Activated T-cell treated with anti-CD3 and anti-CD28 coated beads for 4 hours (primary cell): ENCODE measurements at regions not wholly inside any gene's neighbourhood (a gene's known extent, or its start where the extent isn't known, plus 50 kb on each side); places are given as distances from the start of the nearest gene placed in this dataset.
"Not testable (repeated sequence)": the region's sequence is repeated elsewhere in the genome, so short reads cannot be mapped to it uniquely, and the experiment has no call there.

ENCODE experiments used
- DNase-seq: peaks from one replicate; pipeline ENCODE4 v3.0.0-alpha.2; 2020

DNA sequence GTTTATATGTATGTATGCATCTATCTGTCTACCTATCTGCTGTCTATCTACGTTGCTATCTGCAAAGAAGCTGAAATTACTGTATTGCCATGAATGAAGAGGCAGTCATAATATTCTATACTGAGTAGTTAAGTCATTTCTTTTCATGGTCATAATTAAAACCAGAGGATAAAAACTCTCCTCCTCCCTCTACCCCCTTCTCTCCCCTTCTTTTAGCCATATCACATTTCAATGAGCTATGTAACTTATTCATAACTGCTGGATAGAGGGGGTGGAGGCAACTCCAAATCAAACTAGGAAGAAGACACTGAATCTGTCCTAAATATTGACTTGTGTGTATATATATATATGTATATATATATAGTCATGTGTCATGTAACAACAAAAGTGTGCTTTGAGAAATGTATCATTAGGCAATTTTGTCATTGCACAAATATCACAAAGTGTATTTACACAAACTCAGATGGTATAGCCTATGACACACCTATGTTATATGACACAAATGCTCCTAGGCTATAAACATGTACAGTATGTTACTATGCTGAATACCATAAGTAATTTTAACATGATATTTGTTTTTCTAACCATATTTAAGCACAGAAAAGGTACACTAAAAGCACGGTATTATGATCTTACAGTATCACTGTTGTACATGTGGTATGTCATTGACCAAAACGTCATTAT, 229.7 kb upstream of the KCNMB2 start:
- no peak for DNase-seq

DNA sequence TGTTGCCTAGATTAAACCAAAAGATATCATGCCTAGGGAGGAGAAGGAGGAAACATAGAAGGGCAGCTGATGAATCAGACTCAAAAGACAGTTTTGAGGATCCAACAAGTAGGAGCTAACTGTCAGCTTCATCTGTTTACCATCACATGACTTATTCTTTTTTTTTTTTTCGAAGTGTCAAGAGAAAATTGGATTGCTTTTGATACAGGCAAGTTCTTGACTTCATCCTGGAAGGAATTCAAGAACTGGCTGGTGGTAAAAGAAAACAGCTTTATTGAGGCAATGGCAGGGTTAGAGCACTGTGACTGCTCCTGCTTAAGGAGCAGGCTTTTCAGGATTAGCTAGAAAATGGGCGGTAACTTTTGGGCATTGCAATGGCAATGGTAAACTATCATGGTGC, 227.5 kb upstream of the KCNMB2 start:
- no peak for DNase-seq

DNA sequence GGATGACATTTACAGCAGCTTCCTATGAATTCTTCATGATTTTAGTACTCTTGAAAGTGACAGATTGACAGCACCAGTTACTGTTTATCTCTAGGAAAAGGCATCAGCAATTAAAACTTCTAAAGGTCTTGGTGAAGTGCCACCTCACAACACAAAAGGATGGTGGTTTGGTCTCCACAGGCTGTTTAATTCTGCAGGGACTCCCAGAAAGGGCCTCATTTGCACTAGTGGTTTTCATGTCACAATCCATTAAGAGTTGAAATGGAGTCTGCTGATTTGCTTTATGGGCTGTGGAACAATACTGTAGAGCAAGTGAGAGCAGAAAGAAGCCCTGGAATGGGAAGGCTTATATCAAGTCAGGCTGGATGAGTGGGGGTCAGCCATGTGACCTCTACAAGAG, 225.3 kb upstream of the KCNMB2 start:
- no peak for DNase-seq

DNA sequence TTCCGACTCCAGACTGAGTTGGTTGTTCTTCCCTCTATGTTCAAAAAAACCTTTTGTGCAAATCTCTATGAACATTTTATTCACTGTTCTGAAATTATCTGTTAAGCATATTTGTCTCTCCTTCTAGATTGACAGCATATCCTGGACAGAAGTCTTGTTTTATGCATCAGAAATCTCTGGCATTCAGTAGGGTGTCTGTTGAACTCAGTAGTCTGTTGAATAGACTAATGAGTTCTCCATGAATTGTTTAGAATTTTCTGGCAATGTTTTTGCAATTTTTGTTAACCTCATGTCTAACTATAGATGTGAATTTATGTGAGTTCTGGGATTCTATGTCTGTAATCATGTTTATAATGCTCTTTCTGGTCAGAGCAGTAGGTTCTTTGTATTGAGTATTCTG, 222.5 kb upstream of the KCNMB2 start:
- no peak for DNase-seq

DNA sequence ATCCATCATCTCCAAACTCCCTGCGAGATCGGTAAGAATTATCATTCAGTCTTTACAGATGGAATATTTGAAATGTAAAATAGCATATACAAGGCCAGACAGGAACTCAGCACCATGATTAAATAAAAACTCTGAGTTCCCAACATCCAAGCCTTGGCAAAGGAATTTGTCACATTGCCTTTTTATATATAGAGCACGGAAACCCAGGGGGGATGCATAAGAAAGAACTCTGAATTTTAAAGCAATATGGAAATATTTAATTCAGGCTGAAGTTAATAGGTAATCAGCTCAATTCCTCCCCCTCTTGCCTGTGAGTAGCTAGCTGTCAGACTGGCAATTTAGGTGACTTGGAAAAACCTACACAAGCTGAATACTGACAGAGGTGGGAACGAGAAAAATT, 217.9 kb upstream of the KCNMB2 start:
- no peak for DNase-seq

DNA sequence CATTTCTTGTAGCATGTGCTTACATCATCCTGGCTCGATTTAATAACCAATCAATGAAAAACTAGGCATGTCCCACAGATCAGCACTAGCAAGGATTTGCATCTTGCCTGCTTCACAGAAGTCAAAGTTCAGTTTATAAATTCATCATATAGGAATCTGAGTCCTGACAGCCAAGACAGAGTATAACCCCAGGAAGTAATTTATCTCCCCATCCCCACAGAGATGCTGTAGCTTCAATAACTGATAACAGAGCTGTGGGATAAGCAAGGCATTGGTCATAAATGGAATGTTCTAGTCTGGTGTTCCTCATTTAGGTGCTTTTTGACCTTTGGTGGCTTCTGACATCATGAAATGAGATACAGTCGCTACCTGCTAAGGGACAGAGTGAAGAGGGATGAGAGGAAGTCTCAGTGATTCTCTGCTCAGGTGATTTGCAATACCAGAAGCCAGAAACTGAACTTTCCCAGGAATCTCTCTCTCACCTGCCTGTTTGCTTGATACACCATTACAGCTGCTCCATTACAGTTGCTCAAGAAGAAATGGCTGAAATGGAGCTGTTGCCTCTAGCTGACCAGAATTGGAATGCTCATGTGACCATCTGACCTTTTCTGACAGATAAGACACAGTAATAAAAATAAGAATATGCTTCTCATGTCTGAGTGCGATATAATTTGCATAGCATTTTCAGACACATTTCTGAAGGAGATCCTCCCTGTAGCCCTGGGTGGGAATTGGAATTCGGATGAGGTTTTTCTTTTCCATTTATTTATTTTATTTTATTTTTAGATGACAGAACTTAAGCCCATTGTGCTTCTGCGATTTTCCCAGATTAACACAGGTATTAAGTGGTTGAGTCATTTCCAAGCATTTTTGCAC, 217.1 kb upstream of the KCNMB2 start:
- DNase-seq = no peak

DNA sequence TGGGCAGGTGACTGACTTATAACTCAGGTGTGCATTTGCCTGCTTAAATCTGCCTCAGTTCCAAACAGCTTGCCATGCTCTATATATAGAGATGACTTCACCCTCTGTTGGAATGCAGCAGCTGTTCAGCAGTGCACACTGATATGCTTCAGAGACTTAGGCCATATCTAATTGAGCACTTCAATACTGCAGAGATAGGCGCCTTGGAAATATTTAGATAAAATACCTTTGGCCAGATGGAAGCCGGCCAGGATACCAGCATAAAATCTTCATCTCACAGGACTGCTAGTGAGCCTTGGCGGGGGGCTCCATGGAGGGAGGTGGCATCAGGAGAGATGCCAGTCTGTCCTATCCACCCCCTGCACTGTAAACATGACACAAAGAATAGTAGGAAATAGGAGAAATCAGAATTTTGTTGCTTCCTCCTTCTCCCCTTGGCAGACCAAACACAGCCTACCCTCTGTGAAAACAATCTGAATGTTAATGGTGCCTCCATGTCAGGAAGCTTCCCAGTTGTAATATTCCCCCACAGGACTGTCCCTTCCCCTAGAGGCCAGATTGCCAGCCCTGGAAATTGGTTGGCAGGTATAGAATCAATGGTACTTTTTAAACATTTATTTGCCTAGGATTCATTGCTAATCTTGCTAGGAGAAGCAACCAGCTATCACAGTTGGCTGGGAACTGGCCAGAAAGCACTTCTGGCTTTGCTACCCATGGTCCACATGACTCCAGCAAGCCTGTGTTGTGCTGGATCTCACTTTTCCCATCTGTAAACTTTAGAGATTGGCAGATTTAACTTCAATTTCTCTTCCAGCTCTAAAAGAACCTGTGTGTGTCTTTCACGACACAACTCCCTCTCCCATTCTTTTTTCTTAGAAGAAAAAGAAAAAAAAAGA, 215.5 kb upstream of the KCNMB2 start:
- DNase-seq = no peak

DNA sequence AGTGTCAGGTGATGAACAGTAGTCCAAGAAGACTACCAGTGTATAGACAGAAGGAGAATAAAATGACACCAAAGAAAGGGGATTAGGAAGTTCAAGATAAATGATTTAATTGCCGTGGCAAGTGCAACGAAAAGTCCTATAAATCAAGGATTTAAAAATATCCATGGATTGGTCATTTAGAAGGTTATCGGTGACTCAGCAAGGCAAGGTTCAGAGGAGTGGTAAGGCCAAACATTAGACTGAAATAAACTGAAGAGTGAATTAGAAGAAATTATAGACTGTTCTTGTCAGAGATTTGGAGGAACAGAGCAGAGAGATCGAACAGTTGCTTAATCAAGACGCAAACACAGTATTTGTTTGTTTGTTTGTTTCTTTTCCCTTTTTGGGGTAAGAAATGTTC, 211.9 kb upstream of the KCNMB2 start:
- DNase-seq = no peak

DNA sequence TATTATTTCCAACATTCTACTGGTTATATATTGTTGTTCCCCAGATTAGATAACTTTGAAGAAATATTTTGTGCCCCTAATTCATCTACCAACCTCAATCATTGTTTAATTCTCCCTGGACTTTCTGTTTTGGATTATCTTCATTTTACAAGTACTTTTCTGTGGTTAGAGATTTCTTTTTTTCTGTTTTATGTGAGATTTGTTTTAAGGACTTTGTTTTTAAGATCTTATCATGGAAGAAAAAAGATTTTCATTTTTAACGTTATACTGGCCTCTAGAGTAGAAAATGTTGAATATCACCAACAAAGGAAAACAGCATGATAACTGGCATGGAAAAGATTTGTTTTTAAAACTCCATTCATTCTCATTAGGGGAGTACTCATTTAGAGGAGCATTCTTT, 210.9 kb upstream of the KCNMB2 start:
- no peak for DNase-seq

DNA sequence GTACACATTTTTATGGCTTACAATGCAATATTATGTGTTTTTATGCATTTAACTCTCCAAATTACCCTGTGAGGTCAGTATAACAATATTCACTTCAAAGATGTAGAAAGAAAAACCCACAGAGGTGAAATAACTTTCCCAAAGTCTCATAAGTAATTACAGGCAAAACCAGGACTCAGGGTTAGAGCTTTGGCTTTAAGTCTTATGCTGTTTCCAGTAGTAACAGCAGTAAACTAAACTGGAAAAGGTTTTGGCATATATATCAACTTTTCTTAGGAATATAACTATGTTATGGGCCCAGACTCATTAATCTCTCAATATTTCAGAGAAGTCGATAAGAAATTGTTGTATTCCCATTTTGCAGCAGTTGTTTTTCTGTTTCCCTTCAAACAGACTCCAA, 206.3 kb upstream of the KCNMB2 start:
- no peak for DNase-seq

DNA sequence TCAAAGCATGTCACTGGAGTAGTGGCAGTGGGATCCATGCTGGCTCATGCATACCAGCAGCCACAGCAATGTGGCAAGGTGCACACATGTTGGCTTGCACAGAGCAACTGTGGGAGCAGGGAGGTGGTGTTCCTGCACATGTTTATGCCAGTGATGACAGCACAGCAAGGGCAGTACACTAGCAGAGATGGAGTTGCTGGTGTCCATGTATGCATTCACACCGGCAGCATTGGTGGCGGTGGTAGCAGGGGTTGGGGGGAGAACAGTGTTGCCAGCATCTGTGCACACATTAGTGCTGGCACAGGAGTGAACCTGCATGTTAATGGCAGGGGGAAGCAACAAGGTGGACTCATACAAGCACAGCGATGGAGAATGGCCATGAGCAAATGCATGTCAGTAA, 202.0 kb upstream of the KCNMB2 start:
- no peak for DNase-seq

DNA sequence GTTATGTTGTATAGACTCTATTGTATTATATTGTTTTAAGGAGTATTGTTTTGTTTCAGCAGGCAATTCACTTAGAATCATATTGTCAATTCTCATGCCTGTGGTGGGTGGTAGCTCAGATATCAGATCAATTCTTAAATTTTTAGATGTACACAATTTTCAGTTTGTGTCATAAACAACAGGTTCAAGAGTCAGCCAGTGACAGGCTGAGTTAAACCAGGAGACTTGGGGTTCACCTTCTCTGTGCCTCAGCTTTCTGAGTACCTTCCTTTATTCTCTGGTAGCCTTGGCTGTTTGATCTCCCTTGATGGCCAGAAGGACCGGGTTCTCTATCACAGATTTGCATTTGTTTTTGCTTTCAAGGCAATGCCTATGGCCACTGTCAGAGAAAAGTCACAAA, 199.9 kb upstream of the KCNMB2 start:
- no peak for DNase-seq

DNA sequence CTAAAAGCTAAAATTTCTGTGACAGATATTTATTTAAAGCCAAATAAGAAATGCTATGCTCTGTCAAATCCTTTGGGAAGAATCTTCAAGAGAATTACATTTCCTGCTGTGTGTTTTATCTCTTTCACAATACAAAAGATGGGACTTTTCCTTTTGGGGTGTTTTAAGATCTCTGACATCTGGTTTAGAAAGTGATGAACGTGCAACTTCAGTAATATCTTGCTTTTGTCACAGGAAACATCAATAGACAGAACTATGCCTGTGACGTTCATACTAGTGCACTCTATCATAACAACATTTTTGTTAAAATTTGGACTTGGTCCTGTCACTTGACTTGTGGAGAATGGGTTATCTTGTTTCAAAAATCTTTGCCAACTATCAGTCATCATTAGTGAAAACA, 195.7 kb upstream of the KCNMB2 start:
- no peak for DNase-seq

DNA sequence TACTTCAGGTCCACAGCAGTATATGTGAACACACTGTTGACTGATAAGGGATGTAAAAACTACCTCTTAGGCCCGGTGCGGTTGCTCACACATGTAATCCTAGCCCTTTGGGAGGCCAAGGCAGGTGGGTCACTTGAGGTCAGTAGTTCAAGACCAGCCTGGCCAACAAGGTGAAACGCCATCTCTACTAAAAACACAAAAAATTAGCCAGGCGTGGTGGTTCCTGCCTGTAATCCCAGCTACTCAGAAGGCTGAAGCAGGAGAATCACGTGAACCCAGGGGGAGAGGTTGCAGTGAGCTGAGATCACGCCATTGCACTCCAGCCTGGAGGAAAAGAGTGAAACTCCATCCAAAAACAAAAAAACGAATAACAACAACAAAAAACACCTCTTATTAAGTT, 194.6 kb upstream of the KCNMB2 start:
- no peak for DNase-seq

DNA sequence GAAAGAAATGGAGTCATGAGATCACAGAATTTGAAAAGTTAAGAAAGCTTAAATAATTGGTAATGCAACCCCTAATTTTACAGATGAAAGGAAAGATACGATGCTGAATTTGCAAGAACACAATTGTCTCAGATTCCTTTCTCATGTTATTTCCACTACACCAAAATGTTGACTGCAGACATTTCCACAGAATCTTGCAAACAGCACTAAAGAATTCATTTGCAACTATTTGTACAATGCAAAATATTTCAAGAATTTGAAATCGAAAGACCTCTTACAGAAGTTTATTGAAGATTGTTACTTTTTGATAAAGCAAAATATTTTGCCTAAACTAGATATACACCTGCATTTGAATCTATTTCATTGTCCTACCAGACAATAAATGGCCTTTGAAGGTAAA, 194.1 kb upstream of the KCNMB2 start:
- no peak for DNase-seq

DNA sequence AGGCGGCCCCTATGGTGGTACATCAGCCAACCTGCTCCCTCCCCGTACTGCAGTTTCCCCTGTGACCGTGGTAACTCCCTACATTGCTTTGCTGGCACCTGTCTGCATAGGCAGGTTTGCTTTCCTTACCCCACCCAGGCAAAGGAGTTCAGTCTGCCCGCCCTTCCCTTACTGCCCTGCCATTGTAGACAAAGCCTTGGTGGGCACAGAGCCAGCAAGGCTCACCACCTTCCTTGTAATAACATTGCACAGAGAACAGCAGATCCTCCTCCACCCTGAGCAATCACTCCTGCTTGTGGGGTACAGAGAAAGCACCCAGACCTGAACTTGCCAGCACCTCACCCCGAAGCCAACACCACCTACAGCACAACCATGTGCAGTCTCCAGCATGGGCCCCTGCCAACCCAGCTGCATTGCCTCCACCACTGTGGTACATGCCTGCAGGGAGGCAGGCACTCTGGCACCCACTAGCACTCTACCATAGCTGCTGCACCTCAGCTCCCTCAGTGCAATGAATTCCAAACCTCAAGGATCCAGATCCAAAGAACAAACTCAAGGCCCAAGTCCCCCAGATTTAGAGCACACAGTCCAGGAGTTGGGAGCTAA, 192.7 kb upstream of the KCNMB2 start:
- no peak for DNase-seq

DNA sequence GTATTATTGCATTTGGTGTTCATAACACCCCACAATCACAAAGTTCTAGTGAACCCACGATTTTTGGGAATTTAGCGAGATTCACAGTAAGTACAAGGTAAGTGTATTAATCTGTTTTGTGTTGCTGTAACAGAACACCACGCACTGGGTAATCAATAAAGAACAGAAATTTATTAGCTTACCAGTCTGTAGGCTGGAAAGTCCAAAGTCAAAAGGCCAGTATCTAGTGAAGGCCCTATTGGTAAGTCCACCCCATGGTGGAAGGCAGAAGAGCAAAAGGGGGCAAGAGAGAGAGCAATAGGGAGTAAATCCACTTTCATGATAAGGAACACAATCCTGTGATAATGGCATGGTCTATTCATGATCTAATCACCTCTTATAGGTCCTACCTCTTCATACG, 190.3 kb upstream of the KCNMB2 start:
- no peak for DNase-seq

DNA sequence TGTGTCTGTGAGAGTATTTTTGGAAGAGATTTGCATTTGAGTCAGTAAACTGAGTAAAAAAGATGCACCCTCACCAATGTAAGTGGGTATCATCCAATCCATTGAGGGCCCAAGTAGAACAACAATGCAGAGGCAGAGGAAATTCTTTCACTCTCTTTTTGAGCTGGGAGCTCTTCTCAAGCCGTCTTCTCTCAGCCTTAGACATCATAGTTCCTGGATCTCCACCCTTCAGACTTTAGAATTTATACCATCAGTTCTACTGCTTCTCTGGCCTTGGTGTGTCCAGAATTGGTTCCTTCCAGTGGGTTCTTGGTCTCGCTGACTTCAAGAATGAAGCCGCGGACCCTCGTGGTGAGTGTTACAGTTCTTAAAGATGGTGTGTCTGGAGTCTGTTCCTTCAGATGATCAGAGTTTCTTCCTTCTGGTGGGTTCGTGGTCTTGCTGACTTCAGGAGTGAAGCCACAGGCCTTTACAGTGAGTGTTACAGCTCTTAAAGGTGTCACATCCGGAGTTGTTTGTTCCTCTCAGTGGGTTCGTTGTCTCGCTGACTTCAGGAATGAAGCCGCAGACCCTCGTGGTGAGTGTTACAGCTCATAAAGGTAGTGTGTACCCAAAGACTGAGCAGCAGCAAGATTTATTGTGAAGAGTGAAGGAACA, 187.5 kb upstream of the KCNMB2 start:
- not testable (repeated sequence) for DNase-seq

DNA sequence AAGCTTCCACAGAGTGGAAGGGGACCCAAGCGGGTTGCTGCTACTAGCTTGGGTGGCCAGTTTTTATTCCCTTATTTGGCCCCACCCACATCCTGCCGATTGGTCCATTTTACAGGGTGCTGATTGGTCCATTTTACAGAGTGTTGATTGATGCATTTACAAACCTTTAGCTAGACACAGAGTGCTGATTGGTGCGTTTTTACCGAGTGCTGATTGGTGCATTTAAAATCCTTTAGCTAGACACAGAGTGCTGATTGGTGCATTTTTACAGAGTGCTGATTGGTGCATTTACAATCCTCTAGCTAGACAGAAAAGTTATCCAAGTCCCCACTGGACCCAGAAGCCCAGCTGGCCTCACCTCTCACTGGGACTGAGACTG, 187.0 kb upstream of the KCNMB2 start:
- not testable (repeated sequence) for DNase-seq

DNA sequence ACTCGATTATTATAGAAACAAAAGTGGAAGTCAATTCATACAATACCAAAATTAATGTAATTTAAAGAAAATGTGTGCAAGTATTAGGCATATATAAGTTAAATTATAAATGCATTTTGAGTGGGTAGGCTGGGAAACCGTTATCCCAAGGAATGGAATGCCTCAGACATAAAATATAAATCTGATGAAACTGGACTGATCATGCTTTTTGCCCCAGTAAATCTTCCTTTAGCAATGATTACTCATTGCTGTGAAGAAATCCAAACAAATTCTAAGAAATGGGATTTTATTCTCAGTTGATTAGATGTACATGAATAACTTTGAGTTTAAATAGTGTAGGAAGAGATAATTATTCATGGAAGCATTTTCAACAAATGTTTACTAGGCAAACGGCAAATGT, 185.5 kb upstream of the KCNMB2 start:
- no peak for DNase-seq

DNA sequence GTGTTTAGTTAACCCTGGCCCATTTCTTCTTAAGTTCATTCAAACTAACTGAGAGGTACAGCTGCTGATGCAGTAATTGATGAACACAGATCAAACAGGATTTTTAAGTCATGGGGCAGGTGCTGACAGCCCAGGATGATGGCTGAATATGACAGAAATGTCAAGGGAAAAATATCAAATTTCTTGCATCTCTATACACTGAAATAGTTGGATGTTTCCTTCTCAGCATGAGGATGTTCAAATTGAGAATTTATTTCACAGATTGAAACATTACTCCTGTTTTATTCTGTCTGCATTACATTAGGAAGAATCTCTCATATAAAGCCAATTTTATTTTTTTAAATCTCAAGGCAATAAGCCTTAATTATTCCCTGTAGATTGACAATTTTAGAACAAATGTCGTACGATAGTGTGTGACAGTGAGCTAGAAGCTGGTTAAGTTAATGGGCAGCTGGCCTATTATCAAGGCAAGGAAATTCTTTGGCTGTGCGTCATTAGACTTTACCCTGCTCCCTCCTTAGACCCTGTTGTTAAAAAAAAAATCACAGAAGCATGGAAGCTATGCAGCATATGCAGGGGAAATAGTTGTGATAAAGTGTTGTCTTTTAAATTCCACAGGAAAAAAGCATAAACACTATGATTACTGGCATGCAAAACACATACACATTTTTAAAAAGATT, 183.8 kb upstream of the KCNMB2 start:
- DNase-seq = no peak
